GM23338 (cell line): ENCODE measurements at regions not wholly inside any gene's neighbourhood (a gene's known extent, or its start where the extent isn't known, plus 50 kb on each side); places are given as distances from the start of the nearest gene placed in this dataset.

Experiments used
- ATAC-seq: fragments of 200-7000 bp; cut with Tn5 transposase; 3 replicates; pipeline ENCODE4 v1.9.1; 2020
- DNase-seq: peaks from one replicate; pipeline ENCODE4 v3.0.0-alpha.2; 2015; ENCODE audit warnings: low spot score
- H2AFZ ChIP-seq: fragments of 200-600 bp; sonication (generic); 2 replicates; pipeline ENCODE4 v1.8.0; 2016; ENCODE audit warnings: antibody characterized with exemption, mild to moderate bottlenecking, moderate library complexity
- H3F3A ChIP-seq: fragments of 200-600 bp; sonication (generic); replicated peaks from 2 replicates; pipeline ENCODE4 v1.8.0; 2017; ENCODE audit warnings: antibody characterized with exemption, mixed run types, low read depth
- H3K27ac ChIP-seq: fragments of 200-600 bp; sonication (generic); 2 replicates; pipeline ENCODE4 v1.6.1; 2016; ENCODE audit warnings: low read depth
- H3K27me3 ChIP-seq: fragments of 200-600 bp; sonication (generic); 2 replicates; pipeline ENCODE4 v1.8.0; 2016; ENCODE audit warnings: mild to moderate bottlenecking, mixed run types, moderate library complexity; ENCODE audit not compliant: insufficient read depth
- H3K36me3 ChIP-seq: fragments of 200-600 bp; sonication (generic); 2 replicates; pipeline ENCODE4 v1.8.0; 2016; ENCODE audit warnings: mild to moderate bottlenecking; ENCODE audit not compliant: insufficient read depth
- H3K4me1 ChIP-seq: fragments of 200-600 bp; sonication (generic); 2 replicates; pipeline ENCODE4 v1.8.0; 2016; ENCODE audit warnings: mild to moderate bottlenecking, moderate library complexity; ENCODE audit not compliant: insufficient read depth
- H3K4me2 ChIP-seq: fragments of 200-600 bp; sonication (generic); 2 replicates; pipeline ENCODE4 v1.7.1; 2017; ENCODE audit warnings: mixed run types
- H3K4me3 ChIP-seq: fragments of 200-600 bp; sonication (generic); 2 replicates; pipeline ENCODE4 v1.6.1; 2016; ENCODE audit warnings: mixed run types
- H3K79me2 ChIP-seq: fragments of 200-600 bp; sonication (generic); replicated peaks from 2 replicates; pipeline ENCODE4 v1.8.0; 2017; ENCODE audit warnings: mild to moderate bottlenecking; ENCODE audit not compliant: insufficient read depth
- H3K9me2 ChIP-seq: fragments of 200-600 bp; sonication (generic); 2 replicates; pipeline ENCODE4 v1.8.0; 2017; ENCODE audit not compliant: insufficient read depth
- H4K20me1 ChIP-seq: fragments of 200-600 bp; sonication (generic); replicated peaks from 2 replicates; pipeline ENCODE4 v1.8.0; 2017; ENCODE audit warnings: mild to moderate bottlenecking; ENCODE audit not compliant: insufficient read depth
- H3K27ac Mint-ChIP-seq: 2 replicates; pipeline ENCODE4 v1.8.0; 2020; ENCODE audit warnings: inconsistent platforms, mild to moderate bottlenecking, moderate library complexity, mixed read lengths
- H3K27me3 Mint-ChIP-seq: 3 replicates; pipeline ENCODE4 v1.8.0; 2022; ENCODE audit warnings: low read depth, mild to moderate bottlenecking, moderate library complexity, mixed read lengths, inconsistent platforms; ENCODE audit not compliant: insufficient read depth, poor library complexity
- H3K36me3 Mint-ChIP-seq: 3 replicates; pipeline ENCODE4 v1.8.0; 2021; ENCODE audit warnings: low read depth, mild to moderate bottlenecking, inconsistent platforms, moderate library complexity, mixed read lengths
- H3K4me1 Mint-ChIP-seq: 3 replicates; pipeline ENCODE4 v1.8.0; 2020; ENCODE audit warnings: mild to moderate bottlenecking, inconsistent platforms, mixed read lengths
- H3K4me3 Mint-ChIP-seq: 3 replicates; pipeline ENCODE4 v1.8.0; 2021; ENCODE audit warnings: moderate library complexity, mild to moderate bottlenecking, inconsistent platforms, mixed read lengths
- H3K9me3 Mint-ChIP-seq: 3 replicates; pipeline ENCODE4 v1.8.0; 2020; ENCODE audit warnings: moderate library complexity, mild to moderate bottlenecking, inconsistent platforms, mixed read lengths
- CREB1 ChIP-seq: fragments of 250-450 bp; sonication (Bioruptor Pico); IDR thresholded peaks from 2 replicates; pipeline ENCODE4 v1.5.0; 2020; ENCODE audit warnings: low read depth, mild to moderate bottlenecking, moderate library complexity
- EZH2 ChIP-seq: fragments of 200-600 bp; sonication (generic); IDR thresholded peaks from one replicate; pipeline ENCODE4 v1.8.0; 2017; ENCODE audit warnings: antibody characterized with exemption, mild to moderate bottlenecking, low read depth; ENCODE audit not compliant: unreplicated experiment
- EZH2phosphoT487 ChIP-seq: fragments of 200-600 bp; sonication (generic); IDR thresholded peaks from one replicate; pipeline ENCODE4 v1.8.1; 2018; ENCODE audit warnings: antibody characterized with exemption; ENCODE audit not compliant: unreplicated experiment
- JUNB ChIP-seq: IDR thresholded peaks from one replicate; pipeline ENCODE4 v1.6.1; 2016; ENCODE audit warnings: antibody characterized with exemption; ENCODE audit not compliant: unreplicated experiment
- NANOG ChIP-seq: IDR thresholded peaks from 2 replicates; pipeline ENCODE4 v1.6.1; 2016; ENCODE audit warnings: antibody characterized with exemption, borderline replicate concordance
- POLR2AphosphoS5 ChIP-seq: IDR thresholded peaks from 2 replicates; pipeline ENCODE4 v1.6.1; 2016; ENCODE audit warnings: antibody characterized with exemption, low read depth
- STAT1 ChIP-seq: IDR thresholded peaks from one replicate; pipeline ENCODE4 v1.6.1; 2016; ENCODE audit warnings: antibody characterized with exemption; ENCODE audit not compliant: unreplicated experiment
- ZNF114 ChIP-seq: fragments of 250-450 bp; sonication (Bioruptor Pico); IDR thresholded peaks from 2 replicates; pipeline ENCODE4 v1.5.0; 2020; ENCODE audit warnings: mild to moderate bottlenecking, moderate library complexity
- ZNF331 ChIP-seq: fragments of 250-450 bp; sonication (Bioruptor Pico); IDR thresholded peaks from 2 replicates; pipeline ENCODE4 v1.5.0; 2020; ENCODE audit warnings: low read depth, mild to moderate bottlenecking, moderate library complexity
- TF ChIP-seq, protein P1 (sequence below): IDR thresholded peaks from 2 replicates; pipeline ENCODE4 v1.6.1; 2016; ENCODE audit warnings: antibody characterized with exemption
- TF ChIP-seq, protein P2 (sequence below): fragments of 250-450 bp; sonication (Bioruptor Pico); IDR thresholded peaks from 2 replicates; pipeline ENCODE4 v1.5.0; 2020; ENCODE audit warnings: mild to moderate bottlenecking, moderate library complexity
- TF ChIP-seq, protein P3 (sequence below), 2 experiments: fragments of 200-600 bp in 1 of 2; sonication (generic) in 1 of 2; conservative IDR thresholded peaks; 2 replicates each; pipeline versions ENCODE4 v1.5.1 to v1.6.1; 2016 to 2017; ENCODE audit warnings: antibody characterized with exemption in 2 of 2, low read depth in 2 of 2, mild to moderate bottlenecking in 2 of 2, moderate library complexity in 1 of 2
- TF ChIP-seq, protein P4 (sequence below): IDR thresholded peaks from one replicate; pipeline ENCODE4 v1.6.1; 2018; ENCODE audit warnings: antibody characterized with exemption; ENCODE audit not compliant: unreplicated experiment

DNA sequence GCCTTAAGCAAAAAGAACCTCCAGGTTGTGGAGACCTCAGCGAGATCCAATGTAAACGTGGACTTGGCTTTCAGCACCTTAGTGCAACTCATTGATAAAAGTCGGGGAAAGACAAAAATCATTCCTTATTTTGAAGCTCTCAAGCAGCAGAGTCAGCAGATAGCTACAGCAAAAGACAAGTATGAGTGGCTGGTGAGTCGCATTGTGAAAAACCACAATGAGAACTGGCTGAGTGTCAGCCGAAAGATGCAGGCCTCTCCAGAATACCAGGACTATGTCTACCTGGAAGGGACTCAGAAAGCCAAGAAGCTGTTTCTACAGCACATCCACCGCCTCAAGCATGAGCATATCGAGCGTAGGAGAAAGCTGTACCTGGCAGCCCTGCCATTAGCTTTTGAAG is 58.5 kb downstream of the ARHGAP35 start:
- Histone ChIP-seq H2AFZ (no peak overlapping the region), H3K36me3 (peaks cover 8% of the 10 kb centered on the region; the same call in 1 of the 2 replicates), H3K27ac (no peak overlapping the region), H3K79me2 (peaks cover 73% of the 10 kb centered on the region), H3K9me2 (no peaks in the 10 kb centered on the region), H3K4me3 (no peak overlapping the region), H4K20me1 (peaks cover 39% of the 10 kb centered on the region), H3K4me1 (peaks cover 18% of the 10 kb centered on the region), H3K27me3 (no peaks in the 10 kb centered on the region), H3F3A (peaks cover 8% of the 10 kb centered on the region; the same call in 1 of the 2 replicates), H3K4me2 (no peak overlapping the region)
- Mint-ChIP-seq H3K36me3 (peaks cover 38% of the 10 kb centered on the region), H3K27ac (0 out of 2 replicates have a peak overlapping the region, but pooled peaks have one; percentile 43), H3K4me3 (no peak overlapping the region), H3K9me3 (no peaks in the 10 kb centered on the region), H3K27me3 (peaks cover 12% of the 10 kb centered on the region), H3K4me1 (peaks cover 12% of the 10 kb centered on the region)
- TF ChIP-seq STAT1 = no peak
- TF ChIP-seq EZH2 = no peak
- TF ChIP-seq, protein P1, sequence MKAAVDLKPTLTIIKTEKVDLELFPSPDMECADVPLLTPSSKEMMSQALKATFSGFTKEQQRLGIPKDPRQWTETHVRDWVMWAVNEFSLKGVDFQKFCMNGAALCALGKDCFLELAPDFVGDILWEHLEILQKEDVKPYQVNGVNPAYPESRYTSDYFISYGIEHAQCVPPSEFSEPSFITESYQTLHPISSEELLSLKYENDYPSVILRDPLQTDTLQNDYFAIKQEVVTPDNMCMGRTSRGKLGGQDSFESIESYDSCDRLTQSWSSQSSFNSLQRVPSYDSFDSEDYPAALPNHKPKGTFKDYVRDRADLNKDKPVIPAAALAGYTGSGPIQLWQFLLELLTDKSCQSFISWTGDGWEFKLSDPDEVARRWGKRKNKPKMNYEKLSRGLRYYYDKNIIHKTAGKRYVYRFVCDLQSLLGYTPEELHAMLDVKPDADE = no peak
- TF ChIP-seq, protein P2, sequence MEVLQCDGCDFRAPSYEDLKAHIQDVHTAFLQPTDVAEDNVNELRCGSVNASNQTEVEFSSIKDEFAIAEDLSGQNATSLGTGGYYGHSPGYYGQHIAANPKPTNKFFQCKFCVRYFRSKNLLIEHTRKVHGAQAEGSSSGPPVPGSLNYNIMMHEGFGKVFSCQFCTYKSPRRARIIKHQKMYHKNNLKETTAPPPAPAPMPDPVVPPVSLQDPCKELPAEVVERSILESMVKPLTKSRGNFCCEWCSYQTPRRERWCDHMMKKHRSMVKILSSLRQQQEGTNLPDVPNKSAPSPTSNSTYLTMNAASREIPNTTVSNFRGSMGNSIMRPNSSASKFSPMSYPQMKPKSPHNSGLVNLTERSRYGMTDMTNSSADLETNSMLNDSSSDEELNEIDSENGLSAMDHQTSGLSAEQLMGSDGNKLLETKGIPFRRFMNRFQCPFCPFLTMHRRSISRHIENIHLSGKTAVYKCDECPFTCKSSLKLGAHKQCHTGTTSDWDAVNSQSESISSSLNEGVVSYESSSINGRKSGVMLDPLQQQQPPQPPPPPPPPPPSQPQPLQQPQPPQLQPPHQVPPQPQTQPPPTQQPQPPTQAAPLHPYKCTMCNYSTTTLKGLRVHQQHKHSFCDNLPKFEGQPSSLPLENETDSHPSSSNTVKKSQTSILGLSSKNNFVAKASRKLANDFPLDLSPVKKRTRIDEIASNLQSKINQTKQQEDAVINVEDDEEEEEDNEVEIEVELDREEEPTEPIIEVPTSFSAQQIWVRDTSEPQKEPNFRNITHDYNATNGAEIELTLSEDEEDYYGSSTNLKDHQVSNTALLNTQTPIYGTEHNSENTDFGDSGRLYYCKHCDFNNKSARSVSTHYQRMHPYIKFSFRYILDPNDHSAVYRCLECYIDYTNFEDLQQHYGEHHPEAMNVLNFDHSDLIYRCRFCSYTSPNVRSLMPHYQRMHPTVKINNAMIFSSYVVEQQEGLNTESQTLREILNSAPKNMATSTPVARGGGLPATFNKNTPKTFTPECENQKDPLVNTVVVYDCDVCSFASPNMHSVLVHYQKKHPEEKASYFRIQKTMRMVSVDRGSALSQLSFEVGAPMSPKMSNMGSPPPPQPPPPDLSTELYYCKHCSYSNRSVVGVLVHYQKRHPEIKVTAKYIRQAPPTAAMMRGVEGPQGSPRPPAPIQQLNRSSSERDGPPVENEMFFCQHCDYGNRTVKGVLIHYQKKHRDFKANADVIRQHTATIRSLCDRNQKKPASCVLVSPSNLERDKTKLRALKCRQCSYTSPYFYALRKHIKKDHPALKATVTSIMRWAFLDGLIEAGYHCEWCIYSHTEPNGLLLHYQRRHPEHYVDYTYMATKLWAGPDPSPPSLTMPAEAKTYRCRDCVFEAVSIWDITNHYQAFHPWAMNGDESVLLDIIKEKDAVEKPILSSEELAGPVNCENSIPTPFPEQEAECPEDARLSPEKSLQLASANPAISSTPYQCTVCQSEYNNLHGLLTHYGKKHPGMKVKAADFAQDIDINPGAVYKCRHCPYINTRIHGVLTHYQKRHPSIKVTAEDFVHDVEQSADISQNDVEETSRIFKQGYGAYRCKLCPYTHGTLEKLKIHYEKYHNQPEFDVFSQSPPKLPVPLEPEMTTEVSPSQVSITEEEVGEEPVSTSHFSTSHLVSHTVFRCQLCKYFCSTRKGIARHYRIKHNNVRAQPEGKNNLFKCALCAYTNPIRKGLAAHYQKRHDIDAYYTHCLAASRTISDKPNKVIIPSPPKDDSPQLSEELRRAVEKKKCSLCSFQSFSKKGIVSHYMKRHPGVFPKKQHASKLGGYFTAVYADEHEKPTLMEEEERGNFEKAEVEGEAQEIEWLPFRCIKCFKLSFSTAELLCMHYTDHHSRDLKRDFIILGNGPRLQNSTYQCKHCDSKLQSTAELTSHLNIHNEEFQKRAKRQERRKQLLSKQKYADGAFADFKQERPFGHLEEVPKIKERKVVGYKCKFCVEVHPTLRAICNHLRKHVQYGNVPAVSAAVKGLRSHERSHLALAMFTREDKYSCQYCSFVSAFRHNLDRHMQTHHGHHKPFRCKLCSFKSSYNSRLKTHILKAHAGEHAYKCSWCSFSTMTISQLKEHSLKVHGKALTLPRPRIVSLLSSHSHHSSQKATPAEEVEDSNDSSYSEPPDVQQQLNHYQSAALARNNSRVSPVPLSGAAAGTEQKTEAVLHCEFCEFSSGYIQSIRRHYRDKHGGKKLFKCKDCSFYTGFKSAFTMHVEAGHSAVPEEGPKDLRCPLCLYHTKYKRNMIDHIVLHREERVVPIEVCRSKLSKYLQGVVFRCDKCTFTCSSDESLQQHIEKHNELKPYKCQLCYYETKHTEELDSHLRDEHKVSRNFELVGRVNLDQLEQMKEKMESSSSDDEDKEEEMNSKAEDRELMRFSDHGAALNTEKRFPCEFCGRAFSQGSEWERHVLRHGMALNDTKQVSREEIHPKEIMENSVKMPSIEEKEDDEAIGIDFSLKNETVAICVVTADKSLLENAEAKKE (CRISPR knock-in tag) = no peak
- no peak for TF ChIP-seq JUNB
- TF ChIP-seq POLR2AphosphoS5 = no peak
- no peak for TF ChIP-seq NANOG
- no peak for TF ChIP-seq ZNF331 (CRISPR knock-in tag)
- TF ChIP-seq ZNF114 (CRISPR knock-in tag) = no peak
- no peak for TF ChIP-seq EZH2phosphoT487
- TF ChIP-seq, protein P3, sequence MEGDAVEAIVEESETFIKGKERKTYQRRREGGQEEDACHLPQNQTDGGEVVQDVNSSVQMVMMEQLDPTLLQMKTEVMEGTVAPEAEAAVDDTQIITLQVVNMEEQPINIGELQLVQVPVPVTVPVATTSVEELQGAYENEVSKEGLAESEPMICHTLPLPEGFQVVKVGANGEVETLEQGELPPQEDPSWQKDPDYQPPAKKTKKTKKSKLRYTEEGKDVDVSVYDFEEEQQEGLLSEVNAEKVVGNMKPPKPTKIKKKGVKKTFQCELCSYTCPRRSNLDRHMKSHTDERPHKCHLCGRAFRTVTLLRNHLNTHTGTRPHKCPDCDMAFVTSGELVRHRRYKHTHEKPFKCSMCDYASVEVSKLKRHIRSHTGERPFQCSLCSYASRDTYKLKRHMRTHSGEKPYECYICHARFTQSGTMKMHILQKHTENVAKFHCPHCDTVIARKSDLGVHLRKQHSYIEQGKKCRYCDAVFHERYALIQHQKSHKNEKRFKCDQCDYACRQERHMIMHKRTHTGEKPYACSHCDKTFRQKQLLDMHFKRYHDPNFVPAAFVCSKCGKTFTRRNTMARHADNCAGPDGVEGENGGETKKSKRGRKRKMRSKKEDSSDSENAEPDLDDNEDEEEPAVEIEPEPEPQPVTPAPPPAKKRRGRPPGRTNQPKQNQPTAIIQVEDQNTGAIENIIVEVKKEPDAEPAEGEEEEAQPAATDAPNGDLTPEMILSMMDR (conservative IDR thresholded peaks at IDR 0.05; ENCODE audit: low read depth in 2 of 2) = no peak
- no peak for TF ChIP-seq CREB1 (CRISPR knock-in tag)
- TF ChIP-seq, protein P4, sequence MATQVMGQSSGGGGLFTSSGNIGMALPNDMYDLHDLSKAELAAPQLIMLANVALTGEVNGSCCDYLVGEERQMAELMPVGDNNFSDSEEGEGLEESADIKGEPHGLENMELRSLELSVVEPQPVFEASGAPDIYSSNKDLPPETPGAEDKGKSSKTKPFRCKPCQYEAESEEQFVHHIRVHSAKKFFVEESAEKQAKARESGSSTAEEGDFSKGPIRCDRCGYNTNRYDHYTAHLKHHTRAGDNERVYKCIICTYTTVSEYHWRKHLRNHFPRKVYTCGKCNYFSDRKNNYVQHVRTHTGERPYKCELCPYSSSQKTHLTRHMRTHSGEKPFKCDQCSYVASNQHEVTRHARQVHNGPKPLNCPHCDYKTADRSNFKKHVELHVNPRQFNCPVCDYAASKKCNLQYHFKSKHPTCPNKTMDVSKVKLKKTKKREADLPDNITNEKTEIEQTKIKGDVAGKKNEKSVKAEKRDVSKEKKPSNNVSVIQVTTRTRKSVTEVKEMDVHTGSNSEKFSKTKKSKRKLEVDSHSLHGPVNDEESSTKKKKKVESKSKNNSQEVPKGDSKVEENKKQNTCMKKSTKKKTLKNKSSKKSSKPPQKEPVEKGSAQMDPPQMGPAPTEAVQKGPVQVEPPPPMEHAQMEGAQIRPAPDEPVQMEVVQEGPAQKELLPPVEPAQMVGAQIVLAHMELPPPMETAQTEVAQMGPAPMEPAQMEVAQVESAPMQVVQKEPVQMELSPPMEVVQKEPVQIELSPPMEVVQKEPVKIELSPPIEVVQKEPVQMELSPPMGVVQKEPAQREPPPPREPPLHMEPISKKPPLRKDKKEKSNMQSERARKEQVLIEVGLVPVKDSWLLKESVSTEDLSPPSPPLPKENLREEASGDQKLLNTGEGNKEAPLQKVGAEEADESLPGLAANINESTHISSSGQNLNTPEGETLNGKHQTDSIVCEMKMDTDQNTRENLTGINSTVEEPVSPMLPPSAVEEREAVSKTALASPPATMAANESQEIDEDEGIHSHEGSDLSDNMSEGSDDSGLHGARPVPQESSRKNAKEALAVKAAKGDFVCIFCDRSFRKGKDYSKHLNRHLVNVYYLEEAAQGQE = no peak
- DNase-seq (no peak), ATAC-seq (no peak)
